Endothelial cell of umbilical vein (primary cell): ENCODE measurements at regions not wholly inside any gene's neighbourhood (a gene's known extent, or its start where the extent isn't known, plus 50 kb on each side); places are given as distances from the start of the nearest gene placed in this dataset.

ENCODE experiments used
- BruUV-seq: library from RNA; stranded (reverse); fragments of 400-500 nt; replicated peaks from 2 replicates; lab custom pipeline; 2021; lab: Mats Ljungman, UMichigan
- CTCF ChIA-PET: fragments of 300-600, 350-600 bp; sonication (Branson Sonifier 250); formaldehyde crosslinking; loops from one replicate; lab custom pipeline; 2021; ENCODE audit warnings: antibody characterized with exemption, inconsistent platforms; lab: Charles Lee
- POLR2A ChIA-PET: fragments of 300-600, 350-600 bp; sonication (Branson Sonifier 250); formaldehyde crosslinking; loops from one replicate; lab custom pipeline; 2021; ENCODE audit warnings: antibody characterized with exemption, inconsistent platforms; lab: Charles Lee
- DNase-seq: peaks from one replicate; pipeline ENCODE4 v3.0.0-alpha.2; 2011; ENCODE audit warnings: low read depth, low spot score
- FAIRE-seq: peaks from 2 replicates; lab custom pipeline; 2011; peaks lifted over from hg19 to GRCh38; lab: Jason Lieb, UNC
- H2AFZ ChIP-seq: 2 replicates; pipeline ENCODE4 v1.6.0; 2012; ENCODE audit warnings: low read depth, low read length, control low read depth, inconsistent platforms
- H3K27ac ChIP-seq: 2 replicates; pipeline ENCODE4 v1.5.1; 2011; ENCODE audit warnings: low read depth, mild to moderate bottlenecking, control low read depth, low read length, moderate library complexity; ENCODE audit not compliant: insufficient read depth
- H3K27me3 ChIP-seq, 2 experiments: 2 replicates each; pipeline versions ENCODE4 v1.6.0 to v1.6.1; 2011; ENCODE audit warnings: low read length in 2 of 2, mixed read lengths in 1 of 2; ENCODE audit not compliant: control insufficient read depth in 2 of 2, insufficient read depth in 2 of 2
- H3K36me3 ChIP-seq, 2 experiments: 2 replicates in 1 of 2; 3 replicates in 1 of 2; pipeline ENCODE4 v1.5.1; 2011; ENCODE audit warnings: low read length in 2 of 2, mild to moderate bottlenecking in 1 of 2, moderate library complexity in 1 of 2; ENCODE audit not compliant: control insufficient read depth in 2 of 2, insufficient read depth in 2 of 2; ENCODE audit errors: extremely low read depth in 1 of 2
- H3K4me1 ChIP-seq: 3 replicates; pipeline ENCODE4 v1.5.1; 2011; ENCODE audit warnings: mild to moderate bottlenecking, low read length; ENCODE audit not compliant: control insufficient read depth, insufficient read depth; ENCODE audit errors: extremely low read depth
- H3K4me2 ChIP-seq: 2 replicates; pipeline ENCODE4 v1.6.1; 2011; ENCODE audit warnings: low read length, control low read depth, mixed read lengths; ENCODE audit not compliant: insufficient read depth
- H3K4me3 ChIP-seq, 3 experiments: fragments of 200-600 bp in 1 of 3; sonication (generic), shearing (Covaris generic) in 1 of 3; replicated peaks in 1 of 3; 2 replicates each; pipeline ENCODE4 v1.5.1; 2011 to 2016; ENCODE audit warnings: control low read depth in 3 of 3, low read length in 3 of 3, mild to moderate bottlenecking in 2 of 3, inconsistent platforms in 1 of 3, low read depth in 1 of 3, moderate library complexity in 1 of 3; ENCODE audit not compliant: insufficient read depth in 1 of 3
- H3K79me2 ChIP-seq: 2 replicates; pipeline ENCODE4 v1.6.0; 2012; ENCODE audit warnings: low read length, inconsistent platforms; ENCODE audit not compliant: control insufficient read depth, insufficient read depth
- H3K9ac ChIP-seq: replicated peaks from 2 replicates; pipeline ENCODE3; 2011; ENCODE audit warnings: low read length, control low read depth; ENCODE audit not compliant: insufficient read depth; ENCODE audit errors: extremely low read depth
- H3K9me1 ChIP-seq: replicated peaks from 3 replicates; pipeline ENCODE4 v1.6.0; 2011; ENCODE audit warnings: mild to moderate bottlenecking, low read length; ENCODE audit not compliant: control insufficient read depth, insufficient read depth; ENCODE audit errors: extremely low read depth
- H3K9me3 ChIP-seq: replicated peaks from 2 replicates; pipeline ENCODE4 v1.5.1; 2012; ENCODE audit warnings: low read length, inconsistent platforms; ENCODE audit not compliant: control insufficient read depth, insufficient read depth
- H4K20me1 ChIP-seq: replicated peaks from 2 replicates; pipeline ENCODE3; 2011; ENCODE audit warnings: mild to moderate bottlenecking, low read length; ENCODE audit not compliant: control insufficient read depth, insufficient read depth; ENCODE audit errors: extremely low read depth
- CTCF ChIP-seq, 2 donors: IDR thresholded peaks; 1 replicate in 1 of 2; 2 replicates in 1 of 2; pipeline ENCODE4 v1.5.1; 2011; ENCODE audit warnings: low read length in 2 of 2, mild to moderate bottlenecking in 2 of 2, moderate library complexity in 2 of 2, control low read depth in 1 of 2, inconsistent platforms in 1 of 2, low read depth in 1 of 2; ENCODE audit not compliant: insufficient read depth in 1 of 2; ENCODE audit errors: extremely low read depth in 1 of 2
- EZH2 ChIP-seq: IDR thresholded peaks from 2 replicates; pipeline ENCODE4 v1.6.1; 2012; ENCODE audit warnings: borderline replicate concordance, low read depth, mild to moderate bottlenecking, moderate library complexity, low read length, inconsistent platforms; ENCODE audit not compliant: severe bottlenecking
- FOS ChIP-seq: IDR thresholded peaks from 2 replicates; pipeline ENCODE4 v1.6.1; 2011; ENCODE audit warnings: mild to moderate bottlenecking, low read length, moderate library complexity, borderline replicate concordance; ENCODE audit not compliant: insufficient read depth
- GATA2 ChIP-seq: IDR thresholded peaks from 2 replicates; pipeline ENCODE4 v1.7.0; 2011; ENCODE audit warnings: low read depth, mild to moderate bottlenecking, moderate library complexity, mixed read lengths, low read length; ENCODE audit not compliant: insufficient read length, insufficient read depth
- JUN ChIP-seq: IDR thresholded peaks from 2 replicates; pipeline ENCODE4 v1.6.1; 2011; ENCODE audit warnings: borderline replicate concordance, low read depth; ENCODE audit not compliant: insufficient read length, insufficient read depth
- MYC ChIP-seq: IDR thresholded peaks from one replicate; pipeline ENCODE4 v1.6.1; 2011; ENCODE audit warnings: mild to moderate bottlenecking, low read depth, low read length
- POLR2A ChIP-seq: IDR thresholded peaks from 2 replicates; pipeline ENCODE4 v1.6.1; 2012; ENCODE audit warnings: low read depth, mild to moderate bottlenecking, control low read depth, low read length
- POLR2AphosphoS5 ChIP-seq: IDR thresholded peaks from 2 replicates; pipeline ENCODE4 v1.6.1; 2012; ENCODE audit warnings: low read depth, mild to moderate bottlenecking, control low read depth, low read length, moderate library complexity; ENCODE audit not compliant: insufficient read depth
- dilution Hi-C: fragments of 300-500 bp; cut with MboI; formaldehyde crosslinking; loops from one replicate; pipeline ENCODE4 v1.15.0; 2019; ENCODE audit warnings: low sequenced_read_pairs; ENCODE audit not compliant: extremely low pct_ligation_motif_present
- intact Hi-C: fragments of 100-400 bp; cut with micrococcal nuclease; formaldehyde crosslinking; loops from one replicate; pipeline ENCODE4 v1.10.0; 2022
- TF ChIP-seq, protein P1 (sequence below): IDR thresholded peaks from 2 replicates; pipeline ENCODE4 v1.6.1; 2011; ENCODE audit not compliant: insufficient read depth, insufficient read length

DNA sequence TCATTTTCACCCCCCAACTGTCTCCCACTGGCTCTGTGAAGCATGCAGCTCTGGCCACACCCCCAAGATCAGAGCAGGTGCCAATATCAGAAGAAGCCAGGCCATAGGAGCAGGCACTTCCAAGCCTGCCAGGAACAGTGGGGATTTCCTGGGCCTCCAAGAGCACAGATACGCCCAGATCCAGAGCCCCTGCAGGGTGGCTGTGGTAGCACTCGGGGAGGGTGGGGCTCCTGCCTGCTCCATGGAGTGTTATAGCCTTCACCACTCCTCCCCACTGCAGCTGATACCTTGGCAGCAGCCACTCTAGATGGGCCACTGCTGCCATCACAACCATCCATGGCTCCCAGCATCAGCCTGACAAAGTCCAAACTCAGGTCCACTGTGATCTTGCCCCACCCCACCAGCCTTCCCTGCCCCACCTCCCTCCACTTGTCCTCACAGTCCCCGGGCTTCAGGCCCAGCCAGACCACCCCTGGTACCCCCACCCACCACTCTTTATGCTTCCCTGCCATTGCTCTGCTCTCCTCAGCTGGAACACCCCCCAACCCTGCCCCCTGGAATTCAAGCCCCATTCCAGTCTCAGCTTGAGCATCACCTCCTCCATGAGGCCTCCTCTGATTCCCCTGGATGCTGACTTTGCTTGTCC is 448.3 kb downstream of the MATN1 start:
- no peaks in the 10 kb centered on the region for H3K27me3 ChIP-seq
- no peaks in the 10 kb centered on the region for H3K36me3 ChIP-seq
- no TSS peak for BruUV-seq
- H3K4me3 ChIP-seq: no peak overlapping the region
- no peak overlapping the region for H3K9ac ChIP-seq
- H3K9me3 ChIP-seq: no peaks in the 10 kb centered on the region
- H4K20me1 ChIP-seq: no peaks in the 10 kb centered on the region
- POLR2A ChIA-PET: no interaction called here
- TF ChIP-seq CTCF (IDR thresholded peaks at IDR 0.05; ENCODE audit: extremely low read depth in 1 of 2, insufficient read depth in 1 of 2, low read depth in 1 of 2, low read length in 2 of 2) (no peak), EZH2 (no peak), FOS (no peak)
- DNase-seq (no peak), FAIRE-seq (no peak)
- CTCF ChIA-PET: interaction anchor here (0.6 kb wide), 1 partner anchor 33 kb away, joined by 3 read pairs; no protein-coding TSS in a partner anchor
- H3K27ac ChIP-seq: no peak overlapping the region
- no peaks in the 10 kb centered on the region for H3K9me1 ChIP-seq
- intact Hi-C loops: no loop called here
- dilution Hi-C loops: no loop called here
- H3K4me2 ChIP-seq: no peak overlapping the region
- no peak overlapping the region for H2AFZ ChIP-seq
- no peaks in the 10 kb centered on the region for H3K4me1 ChIP-seq
- H3K79me2 ChIP-seq: no peaks in the 10 kb centered on the region

GRCh38 chr1:30274173-30274970 is 449.0 kb downstream of the MATN1 start:
- no peak for DNase-seq
- H3K4me3 ChIP-seq: no peak overlapping the region
- CTCF ChIA-PET: no interaction called here
- intact Hi-C loops (no loop called here), dilution Hi-C loops (no loop called here)
- no peak overlapping the region for H3K4me2 ChIP-seq
- no peak for FAIRE-seq
- POLR2A ChIA-PET: no interaction called here
- H3K4me1 ChIP-seq: no peaks in the 10 kb centered on the region
- H3K36me3 ChIP-seq: no peaks in the 10 kb centered on the region
- H3K27me3 ChIP-seq: no peaks in the 10 kb centered on the region
- no peak overlapping the region for H2AFZ ChIP-seq
- no peaks in the 10 kb centered on the region for H3K9me1 ChIP-seq
- H3K27ac ChIP-seq: no peak overlapping the region
- no peaks in the 10 kb centered on the region for H3K9me3 ChIP-seq
- TF ChIP-seq, protein P1, sequence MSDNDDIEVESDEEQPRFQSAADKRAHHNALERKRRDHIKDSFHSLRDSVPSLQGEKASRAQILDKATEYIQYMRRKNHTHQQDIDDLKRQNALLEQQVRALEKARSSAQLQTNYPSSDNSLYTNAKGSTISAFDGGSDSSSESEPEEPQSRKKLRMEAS: no peak
- TF ChIP-seq POLR2AphosphoS5: no peak
- no peak for TF ChIP-seq POLR2A
- no peak for TF ChIP-seq GATA2
- TF ChIP-seq EZH2: no peak
- no peak for TF ChIP-seq CTCF (IDR thresholded peaks at IDR 0.05; ENCODE audit: extremely low read depth in 1 of 2, insufficient read depth in 1 of 2, low read depth in 1 of 2, low read length in 2 of 2)
- no peak for TF ChIP-seq FOS
- no peak for TF ChIP-seq JUN
- no peak for TF ChIP-seq MYC
- no peaks in the 10 kb centered on the region for H4K20me1 ChIP-seq
- no peaks in the 10 kb centered on the region for H3K79me2 ChIP-seq
- no TSS peak for BruUV-seq
- H3K9ac ChIP-seq: no peak overlapping the region
